Mucosa of descending colon (tissue), 3 donors: ENCODE measurements at regions not wholly inside any gene's neighbourhood (a gene's known extent, or its start where the extent isn't known, plus 50 kb on each side); places are given as distances from the start of the nearest gene placed in this dataset.

ENCODE experiments used
- ATAC-seq: fragments of 200-7000 bp; cut with Tn5 transposase; one replicate; pipeline ENCODE4 v1.9.1; 2020; ENCODE audit warnings: mild to moderate bottlenecking, moderate library complexity
- DNase-seq, 3 donors: peaks; one replicate each; pipeline ENCODE4 v3.0.0-alpha.2; 2020
- H3K36me3 ChIP-seq: fragments of 200-600 bp; one replicate; pipeline ENCODE4 v1.8.0; 2021; ENCODE audit warnings: low read depth, mild to moderate bottlenecking
- H3K4me1 ChIP-seq: fragments of 200-600 bp; one replicate; pipeline ENCODE4 v1.8.0; 2021; ENCODE audit warnings: low read depth, mild to moderate bottlenecking
- H3K4me3 ChIP-seq: fragments of 200-600 bp; one replicate; pipeline ENCODE4 v1.8.0; 2021; ENCODE audit warnings: mild to moderate bottlenecking
- H3K9me3 ChIP-seq: fragments of 200-600 bp; one replicate; pipeline ENCODE4 v1.8.0; 2021; ENCODE audit warnings: mild to moderate bottlenecking
- intact Hi-C, 2 donors: fragments of 100-400 bp; cut with DNase I in 1 of 2; cut with micrococcal nuclease in 1 of 2; formaldehyde crosslinking; loops; one replicate each; pipeline versions ENCODE4 v1.11.0 to v1.11.1; 2022; cut with DNase I, micrococcal nuclease
- TF ChIP-seq, protein P1 (sequence below): fragments of 200-600 bp; IDR thresholded peaks from one replicate; pipeline ENCODE4 v1.8.0; 2022; ENCODE audit warnings: antibody characterized with exemption, mild to moderate bottlenecking
- donor health status: DM: no; HTN: no; CAD: no; lungs with moderate emphysema.
- donor health status: DM: no; HTN: no; CAD: no.
- donor health status: DM: no; HTN: yes; CAD: no.

DNA sequence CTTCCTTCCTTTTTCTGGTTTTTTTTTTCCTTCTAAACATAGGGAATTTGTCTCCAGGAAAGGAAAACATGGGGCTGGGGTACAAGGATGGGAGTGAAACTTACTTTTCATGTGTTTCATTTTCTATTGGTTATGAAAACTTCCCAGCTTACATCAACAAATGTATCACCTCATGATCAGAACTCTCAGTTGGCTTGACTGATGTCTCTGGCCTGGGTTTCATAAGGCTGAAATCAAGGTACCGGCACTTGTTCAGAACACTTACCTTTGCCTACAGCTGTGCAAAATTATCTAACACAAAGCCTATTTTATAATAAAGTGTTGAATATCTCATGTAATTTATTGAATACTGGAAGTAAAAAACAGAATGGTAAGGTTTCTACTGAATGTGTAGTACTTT is 91.8 kb upstream of the STT3B start:
- TF ChIP-seq, protein P1, sequence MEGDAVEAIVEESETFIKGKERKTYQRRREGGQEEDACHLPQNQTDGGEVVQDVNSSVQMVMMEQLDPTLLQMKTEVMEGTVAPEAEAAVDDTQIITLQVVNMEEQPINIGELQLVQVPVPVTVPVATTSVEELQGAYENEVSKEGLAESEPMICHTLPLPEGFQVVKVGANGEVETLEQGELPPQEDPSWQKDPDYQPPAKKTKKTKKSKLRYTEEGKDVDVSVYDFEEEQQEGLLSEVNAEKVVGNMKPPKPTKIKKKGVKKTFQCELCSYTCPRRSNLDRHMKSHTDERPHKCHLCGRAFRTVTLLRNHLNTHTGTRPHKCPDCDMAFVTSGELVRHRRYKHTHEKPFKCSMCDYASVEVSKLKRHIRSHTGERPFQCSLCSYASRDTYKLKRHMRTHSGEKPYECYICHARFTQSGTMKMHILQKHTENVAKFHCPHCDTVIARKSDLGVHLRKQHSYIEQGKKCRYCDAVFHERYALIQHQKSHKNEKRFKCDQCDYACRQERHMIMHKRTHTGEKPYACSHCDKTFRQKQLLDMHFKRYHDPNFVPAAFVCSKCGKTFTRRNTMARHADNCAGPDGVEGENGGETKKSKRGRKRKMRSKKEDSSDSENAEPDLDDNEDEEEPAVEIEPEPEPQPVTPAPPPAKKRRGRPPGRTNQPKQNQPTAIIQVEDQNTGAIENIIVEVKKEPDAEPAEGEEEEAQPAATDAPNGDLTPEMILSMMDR = no peak
- Histone ChIP-seq H3K36me3 (no peaks in the 10 kb centered on the region), H3K4me1 (no peaks in the 10 kb centered on the region), H3K4me3 (no peak overlapping the region), H3K9me3 (peaks cover 14% of the 10 kb centered on the region)
- no peak for ATAC-seq
- intact Hi-C loops = no loop called here
- no peak for DNase-seq

GRCh38 chr3:31442755-31443154 is 90.0 kb upstream of the STT3B start:
- H3K9me3 ChIP-seq = no peaks in the 10 kb centered on the region
- no peaks in the 10 kb centered on the region for H3K4me1 ChIP-seq
- ATAC-seq (no peak), DNase-seq (no peak)
- intact Hi-C loops = no loop called here
- H3K4me3 ChIP-seq = no peak overlapping the region
- TF ChIP-seq, protein P1 = no peak
- H3K36me3 ChIP-seq = no peaks in the 10 kb centered on the region

DNA sequence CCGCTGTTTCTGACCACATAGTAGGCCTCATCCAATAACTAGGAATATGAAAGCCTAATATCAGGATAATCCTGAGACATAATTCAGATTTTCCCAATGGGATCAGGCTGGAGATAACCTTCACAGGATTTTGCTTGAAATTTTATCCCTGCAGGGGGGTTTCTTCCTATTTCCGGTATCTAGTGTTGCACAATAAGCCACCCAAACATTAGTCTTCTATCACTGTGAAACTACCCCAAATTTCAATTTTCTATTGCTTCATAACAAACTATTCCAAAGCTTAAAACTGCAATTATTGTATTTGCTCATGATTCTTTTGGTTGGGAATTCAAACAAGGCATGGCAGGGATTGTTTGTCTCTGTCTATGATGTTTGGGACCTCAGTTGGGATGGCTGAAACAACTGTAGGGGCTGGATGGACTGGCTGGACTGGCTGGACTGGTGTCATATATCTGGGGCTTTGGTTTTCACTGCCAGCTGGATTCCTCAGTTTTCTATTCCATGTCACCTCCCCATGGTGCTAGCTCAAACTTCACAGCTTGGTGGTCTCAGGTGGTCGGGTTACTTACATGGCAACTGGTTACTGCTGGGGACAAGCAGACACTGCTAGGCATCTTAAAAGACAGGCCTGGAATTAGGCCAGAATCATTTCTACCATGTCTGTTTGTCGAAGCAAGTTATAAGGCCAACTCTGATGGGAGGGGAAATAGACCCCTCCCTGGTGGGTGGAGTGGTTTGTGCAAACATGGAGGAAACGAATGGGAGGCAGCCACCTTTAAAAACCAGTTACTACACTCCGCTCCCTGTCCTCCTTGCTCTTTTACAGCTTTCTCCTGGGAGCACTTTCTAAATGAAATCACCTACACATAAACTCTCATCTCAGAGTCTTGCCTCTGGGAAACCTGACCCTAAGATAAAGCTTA is 88.2 kb upstream of the STT3B start:
- H3K4me1 ChIP-seq = no peaks in the 10 kb centered on the region
- no peaks in the 10 kb centered on the region for H3K36me3 ChIP-seq
- H3K4me3 ChIP-seq = no peak overlapping the region
- no peaks in the 10 kb centered on the region for H3K9me3 ChIP-seq
- intact Hi-C loops = no loop called here
- DNase-seq = peak in 1 of 3 donors; percentile 31
- TF ChIP-seq, protein P1 = no peak
- ATAC-seq = peak; percentile 41

DNA sequence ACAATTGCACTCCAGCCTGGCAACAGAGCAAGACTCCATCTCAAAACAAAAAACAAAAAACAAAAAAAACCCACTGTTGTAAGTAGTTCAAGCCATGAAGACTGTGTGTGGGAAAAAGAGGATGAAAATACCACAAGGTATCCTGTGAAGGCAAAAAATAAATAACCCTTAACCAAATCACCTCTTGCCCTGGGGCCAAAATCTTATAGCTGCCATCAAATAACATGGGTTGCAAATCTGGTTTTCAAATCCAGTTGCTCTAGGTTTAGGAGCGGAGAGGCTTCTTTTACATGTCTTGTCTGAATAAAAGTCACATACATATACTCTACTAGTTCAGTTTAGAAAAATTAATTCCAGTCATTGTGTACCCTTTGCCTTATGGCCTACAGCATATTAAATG is 87.0 kb upstream of the STT3B start:
- H3K9me3 ChIP-seq = no peaks in the 10 kb centered on the region
- H3K4me1 ChIP-seq = no peaks in the 10 kb centered on the region
- no peak for ATAC-seq
- intact Hi-C loops = no loop called here
- TF ChIP-seq, protein P1 = no peak
- H3K4me3 ChIP-seq = no peak overlapping the region
- H3K36me3 ChIP-seq = no peaks in the 10 kb centered on the region
- no peak for DNase-seq

- DNase-seq (peak; percentile 55 to 63 (median 60)), ATAC-seq (peak; percentile 83)
- TF ChIP-seq, protein P1 = peak; percentile 48
- intact Hi-C loops = no loop called here
- Histone ChIP-seq H3K9me3 (no peaks in the 10 kb centered on the region), H3K36me3 (no peaks in the 10 kb centered on the region), H3K4me1 (no peaks in the 10 kb centered on the region), H3K4me3 (no peak overlapping the region)
Measured at GRCh38 chr3:31448035-31448881, 84.5 kb upstream of the STT3B start.
